Progenitor cell of endocrine pancreas (in vitro differentiated cells): ENCODE measurements at regions not wholly inside any gene's neighbourhood (a gene's known extent, or its start where the extent isn't known, plus 50 kb on each side); places are given as distances from the start of the nearest gene placed in this dataset.

ENCODE experiments used
- DNase-seq: peaks from one replicate; pipeline ENCODE4 v3.0.0; 2021; ENCODE audit warnings: low spot score; ENCODE audit not compliant: unreplicated experiment
- H3K27ac Mint-ChIP-seq: 2 replicates; pipeline ENCODE4 v1.8.0; 2021; ENCODE audit warnings: mild to moderate bottlenecking, moderate library complexity, mixed read lengths
- H3K27me3 Mint-ChIP-seq: 2 replicates; pipeline ENCODE4 v1.8.0; 2021; ENCODE audit warnings: mixed read lengths
- H3K36me3 Mint-ChIP-seq: 2 replicates; pipeline ENCODE4 v1.8.0; 2022; ENCODE audit warnings: mixed read lengths; ENCODE audit not compliant: insufficient read depth
- H3K4me1 Mint-ChIP-seq: 2 replicates; pipeline ENCODE4 v1.8.0; 2021; ENCODE audit warnings: low read depth, mixed read lengths
- H3K4me3 Mint-ChIP-seq: 2 replicates; pipeline ENCODE4 v1.8.0; 2021; ENCODE audit warnings: low read depth, mild to moderate bottlenecking, moderate library complexity, mixed read lengths
- H3K9me3 Mint-ChIP-seq: 2 replicates; pipeline ENCODE4 v1.8.0; 2021; ENCODE audit warnings: low read depth, mixed read lengths
- TF ChIP-seq, protein P1 (sequence below): fragments of 200-600 bp; sonication (generic); IDR thresholded peaks from one replicate; pipeline ENCODE4 v1.5.0; 2021; ENCODE audit warnings: antibody characterized with exemption, mild to moderate bottlenecking; ENCODE audit not compliant: unreplicated experiment

DNA sequence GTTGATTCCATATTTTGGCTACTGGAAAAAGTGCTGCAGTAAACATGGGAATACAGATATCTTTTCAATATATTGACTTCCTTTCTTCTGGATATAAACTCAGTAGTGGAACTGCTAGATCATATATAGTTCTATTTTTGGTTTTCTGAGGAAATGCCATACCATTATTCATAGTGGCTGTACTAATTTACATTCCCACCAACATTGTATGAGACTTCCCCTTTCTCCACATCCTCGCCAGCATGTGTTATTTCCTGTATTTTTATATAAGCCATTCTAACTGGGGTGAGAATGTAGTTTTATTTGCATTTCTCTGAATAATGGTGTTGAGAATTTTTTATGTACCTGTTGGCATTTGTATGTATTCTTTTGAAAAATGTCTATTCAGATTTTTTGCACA is 385.2 kb downstream of the NUF2 start:
- Mint-ChIP-seq H3K4me3 (no peak overlapping the region), H3K4me1 (no peaks in the 10 kb centered on the region), H3K36me3 (no peaks in the 10 kb centered on the region), H3K9me3 (peaks cover 3% of the 10 kb centered on the region), H3K27ac (no peak overlapping the region), H3K27me3 (no peaks in the 10 kb centered on the region)
- TF ChIP-seq, protein P1, sequence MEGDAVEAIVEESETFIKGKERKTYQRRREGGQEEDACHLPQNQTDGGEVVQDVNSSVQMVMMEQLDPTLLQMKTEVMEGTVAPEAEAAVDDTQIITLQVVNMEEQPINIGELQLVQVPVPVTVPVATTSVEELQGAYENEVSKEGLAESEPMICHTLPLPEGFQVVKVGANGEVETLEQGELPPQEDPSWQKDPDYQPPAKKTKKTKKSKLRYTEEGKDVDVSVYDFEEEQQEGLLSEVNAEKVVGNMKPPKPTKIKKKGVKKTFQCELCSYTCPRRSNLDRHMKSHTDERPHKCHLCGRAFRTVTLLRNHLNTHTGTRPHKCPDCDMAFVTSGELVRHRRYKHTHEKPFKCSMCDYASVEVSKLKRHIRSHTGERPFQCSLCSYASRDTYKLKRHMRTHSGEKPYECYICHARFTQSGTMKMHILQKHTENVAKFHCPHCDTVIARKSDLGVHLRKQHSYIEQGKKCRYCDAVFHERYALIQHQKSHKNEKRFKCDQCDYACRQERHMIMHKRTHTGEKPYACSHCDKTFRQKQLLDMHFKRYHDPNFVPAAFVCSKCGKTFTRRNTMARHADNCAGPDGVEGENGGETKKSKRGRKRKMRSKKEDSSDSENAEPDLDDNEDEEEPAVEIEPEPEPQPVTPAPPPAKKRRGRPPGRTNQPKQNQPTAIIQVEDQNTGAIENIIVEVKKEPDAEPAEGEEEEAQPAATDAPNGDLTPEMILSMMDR, result no peak
- no peak for DNase-seq

DNA sequence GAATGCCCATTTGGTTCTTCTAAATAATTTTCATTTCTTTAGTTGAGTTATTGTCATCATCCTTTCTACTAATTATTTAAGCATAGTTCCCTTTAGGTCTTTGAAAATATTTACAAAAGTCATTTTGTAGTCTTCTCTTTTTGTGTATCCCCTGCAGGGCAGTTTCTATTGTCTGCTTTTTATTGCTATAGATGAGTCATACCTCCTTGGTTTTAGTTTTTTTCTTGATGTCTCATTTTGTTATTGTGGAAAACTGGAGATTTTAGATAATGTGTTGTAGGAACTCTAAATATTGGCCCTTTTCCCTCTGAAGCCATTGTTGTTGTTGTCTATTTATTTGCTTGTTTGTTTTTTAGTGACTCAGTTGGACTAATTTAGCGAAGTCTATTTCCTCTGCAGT is 387.9 kb downstream of the NUF2 start:
- Mint-ChIP-seq H3K27ac (no peak overlapping the region), H3K27me3 (no peaks in the 10 kb centered on the region), H3K36me3 (no peaks in the 10 kb centered on the region), H3K9me3 (peaks cover 3% of the 10 kb centered on the region), H3K4me3 (no peak overlapping the region), H3K4me1 (no peaks in the 10 kb centered on the region)
- TF ChIP-seq, protein P1, result no peak
- no peak for DNase-seq

DNA sequence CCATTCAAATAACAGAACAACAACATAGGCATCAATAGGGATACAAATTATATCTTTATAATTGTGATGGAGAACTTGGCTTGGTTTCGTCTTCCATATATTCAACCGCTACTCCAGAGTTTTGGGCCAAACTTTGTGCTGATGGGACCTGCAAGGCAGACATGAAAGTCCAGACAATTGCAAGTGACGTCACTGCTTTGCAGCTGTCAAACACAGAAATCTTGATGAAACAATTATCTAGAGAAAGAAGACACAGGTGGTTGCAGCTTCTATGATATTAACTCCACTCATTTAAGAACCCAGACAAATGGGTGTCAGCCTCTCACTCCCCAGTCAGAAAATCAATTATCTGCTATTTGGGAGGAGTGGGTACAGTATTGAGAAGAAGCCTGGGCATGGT is 390.6 kb downstream of the NUF2 start:
- H3K9me3 Mint-ChIP-seq, result peaks cover 5% of the 10 kb centered on the region
- H3K4me3 Mint-ChIP-seq, result no peak overlapping the region
- DNase-seq, result no peak
- TF ChIP-seq, protein P1, result no peak
- no peaks in the 10 kb centered on the region for H3K36me3 Mint-ChIP-seq
- no peaks in the 10 kb centered on the region for H3K27me3 Mint-ChIP-seq
- H3K27ac Mint-ChIP-seq, result no peak overlapping the region
- H3K4me1 Mint-ChIP-seq, result no peaks in the 10 kb centered on the region

DNA sequence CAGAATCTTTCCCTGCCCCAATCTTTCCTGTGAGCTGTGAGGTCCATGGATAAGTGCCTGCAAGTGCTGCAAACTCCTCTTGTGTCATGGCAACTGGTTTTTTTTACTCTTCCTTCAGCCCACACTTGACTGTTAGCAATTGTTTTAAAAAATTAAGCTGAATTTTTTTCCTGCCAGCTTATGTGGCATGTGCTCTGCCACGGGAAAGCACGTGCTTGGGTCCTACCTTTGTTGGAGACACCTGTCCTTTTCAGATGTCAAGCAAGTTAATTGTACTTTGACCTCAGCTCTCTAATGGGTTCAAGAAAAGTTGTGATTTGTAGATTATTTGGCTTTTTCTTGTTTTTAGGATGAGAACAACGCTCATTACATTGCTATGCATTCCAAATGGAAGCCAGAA is 398.5 kb downstream of the NUF2 start:
- peaks cover 35% of the 10 kb centered on the region for H3K9me3 Mint-ChIP-seq

DNA sequence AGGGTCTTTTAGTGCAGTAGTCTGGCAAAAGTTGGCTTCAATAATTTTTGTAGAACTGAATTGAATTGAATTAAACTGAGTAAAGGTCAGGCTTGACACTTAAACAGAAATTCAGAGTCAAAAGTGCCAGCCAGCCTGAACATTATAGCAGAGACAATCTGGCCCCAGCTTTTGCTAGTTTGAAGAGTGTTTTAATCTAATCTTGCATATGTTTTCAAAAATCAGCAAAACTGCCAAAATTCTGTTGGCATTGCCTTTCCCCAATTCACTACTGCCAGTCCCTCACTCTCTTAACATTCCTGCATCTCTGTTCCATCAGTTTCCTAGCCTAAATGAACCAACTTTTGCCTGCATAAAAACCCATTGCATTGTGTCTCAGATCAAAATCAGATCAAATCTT is 403.8 kb downstream of the NUF2 start:
- no peaks in the 10 kb centered on the region for H3K4me1 Mint-ChIP-seq
- DNase-seq, result no peak
- TF ChIP-seq, protein P1, result no peak
- H3K4me3 Mint-ChIP-seq, result no peak overlapping the region
- peaks cover 17% of the 10 kb centered on the region for H3K9me3 Mint-ChIP-seq
- no peak overlapping the region for H3K27ac Mint-ChIP-seq
- H3K36me3 Mint-ChIP-seq, result peaks cover 2% of the 10 kb centered on the region
- no peaks in the 10 kb centered on the region for H3K27me3 Mint-ChIP-seq

More for the DNA sequence above, 398.5 kb downstream of the NUF2 start:
- H3K27ac Mint-ChIP-seq, result no peak overlapping the region
- H3K36me3 Mint-ChIP-seq, result peaks cover 2% of the 10 kb centered on the region
- no peak overlapping the region for H3K4me3 Mint-ChIP-seq
- DNase-seq, result no peak
- no peaks in the 10 kb centered on the region for H3K27me3 Mint-ChIP-seq
- no peaks in the 10 kb centered on the region for H3K4me1 Mint-ChIP-seq
- TF ChIP-seq, protein P1, result no peak
